ENCODE measurements at regions not wholly inside any gene's neighbourhood (a gene's known extent, or its start where the extent isn't known, plus 50 kb on each side); places are given as distances from the start of the nearest gene placed in this dataset.

GRCh38 chr4:66071911-66072310, 401.6 kb upstream of the EPHA5 start:
- Histone ChIP-seq H3K27ac (no peak overlapping the region), H3K4me3 (no peak overlapping the region), H3K36me3 (no peaks in the 10 kb centered on the region), H3K4me1 (no peaks in the 10 kb centered on the region), H3K9me3 (peaks cover 0 to 7% of the 10 kb centered on the region in 2 donors), H3K27me3 (no peaks in the 10 kb centered on the region)
- DNase-seq (no peak), ATAC-seq (no peak)
- TF ChIP-seq, protein P1, sequence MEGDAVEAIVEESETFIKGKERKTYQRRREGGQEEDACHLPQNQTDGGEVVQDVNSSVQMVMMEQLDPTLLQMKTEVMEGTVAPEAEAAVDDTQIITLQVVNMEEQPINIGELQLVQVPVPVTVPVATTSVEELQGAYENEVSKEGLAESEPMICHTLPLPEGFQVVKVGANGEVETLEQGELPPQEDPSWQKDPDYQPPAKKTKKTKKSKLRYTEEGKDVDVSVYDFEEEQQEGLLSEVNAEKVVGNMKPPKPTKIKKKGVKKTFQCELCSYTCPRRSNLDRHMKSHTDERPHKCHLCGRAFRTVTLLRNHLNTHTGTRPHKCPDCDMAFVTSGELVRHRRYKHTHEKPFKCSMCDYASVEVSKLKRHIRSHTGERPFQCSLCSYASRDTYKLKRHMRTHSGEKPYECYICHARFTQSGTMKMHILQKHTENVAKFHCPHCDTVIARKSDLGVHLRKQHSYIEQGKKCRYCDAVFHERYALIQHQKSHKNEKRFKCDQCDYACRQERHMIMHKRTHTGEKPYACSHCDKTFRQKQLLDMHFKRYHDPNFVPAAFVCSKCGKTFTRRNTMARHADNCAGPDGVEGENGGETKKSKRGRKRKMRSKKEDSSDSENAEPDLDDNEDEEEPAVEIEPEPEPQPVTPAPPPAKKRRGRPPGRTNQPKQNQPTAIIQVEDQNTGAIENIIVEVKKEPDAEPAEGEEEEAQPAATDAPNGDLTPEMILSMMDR (IDR thresholded peaks at IDR 0.05): no peak
- intact Hi-C loops (cut with DNase I): no loop called here

DNA sequence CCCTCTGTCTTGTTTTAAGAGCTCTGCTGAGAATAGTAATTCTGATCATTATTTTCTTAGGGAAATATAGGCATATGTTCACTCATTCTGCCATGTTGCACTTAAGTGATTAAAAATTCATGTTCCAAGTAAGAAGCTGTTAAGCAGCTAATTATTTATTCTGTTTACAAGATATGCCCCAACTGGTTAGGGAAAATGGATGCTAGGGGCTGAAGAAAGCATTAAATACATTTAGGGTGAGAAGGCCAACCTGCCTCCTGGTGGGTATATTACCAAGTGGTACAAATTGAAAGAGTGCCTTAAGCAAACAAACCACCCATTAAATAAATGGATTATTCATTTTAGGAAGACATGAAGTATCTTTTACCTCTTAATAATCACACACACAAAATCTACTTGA, 392.6 kb upstream of the EPHA5 start:
- intact Hi-C loops (cut with DNase I): no loop called here
- Histone ChIP-seq H3K4me3 (no peak overlapping the region), H3K27ac (no peak overlapping the region), H3K9me3 (no peaks in the 10 kb centered on the region), H3K4me1 (no peaks in the 10 kb centered on the region), H3K36me3 (no peaks in the 10 kb centered on the region), H3K27me3 (no peaks in the 10 kb centered on the region)
- TF ChIP-seq, protein P1 (IDR thresholded peaks at IDR 0.05): no peak
- no peak for DNase-seq
- ATAC-seq: no peak

DNA sequence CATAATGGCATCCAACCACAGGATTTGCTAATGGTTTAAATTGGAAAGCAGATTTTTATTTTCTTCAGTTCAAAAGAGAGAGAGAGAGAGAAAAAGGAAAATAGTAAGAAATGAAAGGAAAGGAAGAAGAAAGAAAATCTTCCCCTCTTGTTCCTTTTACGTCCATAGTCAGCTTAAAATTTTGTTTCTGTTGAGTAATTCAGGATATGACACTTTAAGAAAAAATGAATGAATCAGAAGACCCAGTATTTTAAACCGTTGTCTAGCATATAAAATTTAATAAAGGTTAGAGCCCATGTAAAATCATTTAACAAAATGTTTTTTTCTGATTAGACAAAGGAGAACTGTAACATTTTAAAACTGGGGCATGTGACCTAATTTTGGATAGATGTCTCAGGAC, 391.8 kb upstream of the EPHA5 start:
- no peaks in the 10 kb centered on the region for H3K36me3 ChIP-seq
- DNase-seq: no peak
- H3K4me1 ChIP-seq: no peaks in the 10 kb centered on the region
- TF ChIP-seq, protein P1 (IDR thresholded peaks at IDR 0.05): no peak
- ATAC-seq: no peak
- H3K4me3 ChIP-seq: no peak overlapping the region
- intact Hi-C loops (cut with DNase I): no loop called here
- H3K27ac ChIP-seq: no peak overlapping the region
- H3K27me3 ChIP-seq: no peaks in the 10 kb centered on the region
- no peaks in the 10 kb centered on the region for H3K9me3 ChIP-seq

GRCh38 chr4:66059556-66059955, 389.3 kb upstream of the EPHA5 start:
- ATAC-seq (no peak), DNase-seq (no peak)
- no peak overlapping the region for H3K4me3 ChIP-seq
- H3K36me3 ChIP-seq: no peaks in the 10 kb centered on the region
- H3K9me3 ChIP-seq: no peaks in the 10 kb centered on the region
- no peaks in the 10 kb centered on the region for H3K27me3 ChIP-seq
- TF ChIP-seq, protein P1 (IDR thresholded peaks at IDR 0.05): no peak
- H3K27ac ChIP-seq: no peak overlapping the region
- intact Hi-C loops (cut with DNase I): no loop called here
- no peaks in the 10 kb centered on the region for H3K4me1 ChIP-seq

GRCh38 chr4:66059136-66059535, 388.8 kb upstream of the EPHA5 start:
- Histone ChIP-seq H3K27ac (no peak overlapping the region), H3K4me1 (no peaks in the 10 kb centered on the region), H3K27me3 (no peaks in the 10 kb centered on the region), H3K9me3 (no peaks in the 10 kb centered on the region), H3K36me3 (no peaks in the 10 kb centered on the region), H3K4me3 (no peak overlapping the region)
- DNase-seq (no peak), ATAC-seq (no peak)
- TF ChIP-seq, protein P1 (IDR thresholded peaks at IDR 0.05): no peak
- intact Hi-C loops (cut with DNase I): no loop called here
